Pulmonary artery endothelial cell (primary cell): ENCODE measurements at regions not wholly inside any gene's neighbourhood (a gene's known extent, or its start where the extent isn't known, plus 50 kb on each side); places are given as distances from the start of the nearest gene placed in this dataset.
A peak's percentile ranks its signal among the peaks of the same experiment; 100 is the strongest.
"Not testable (repeated sequence)": the region's sequence is repeated elsewhere in the genome, so short reads cannot be mapped to it uniquely, and the experiment has no call there.

ENCODE experiments used
- DNase-seq: peaks from one replicate; pipeline ENCODE4 v3.0.0-alpha.2; 2011; ENCODE audit warnings: low read depth, low spot score

DNA sequence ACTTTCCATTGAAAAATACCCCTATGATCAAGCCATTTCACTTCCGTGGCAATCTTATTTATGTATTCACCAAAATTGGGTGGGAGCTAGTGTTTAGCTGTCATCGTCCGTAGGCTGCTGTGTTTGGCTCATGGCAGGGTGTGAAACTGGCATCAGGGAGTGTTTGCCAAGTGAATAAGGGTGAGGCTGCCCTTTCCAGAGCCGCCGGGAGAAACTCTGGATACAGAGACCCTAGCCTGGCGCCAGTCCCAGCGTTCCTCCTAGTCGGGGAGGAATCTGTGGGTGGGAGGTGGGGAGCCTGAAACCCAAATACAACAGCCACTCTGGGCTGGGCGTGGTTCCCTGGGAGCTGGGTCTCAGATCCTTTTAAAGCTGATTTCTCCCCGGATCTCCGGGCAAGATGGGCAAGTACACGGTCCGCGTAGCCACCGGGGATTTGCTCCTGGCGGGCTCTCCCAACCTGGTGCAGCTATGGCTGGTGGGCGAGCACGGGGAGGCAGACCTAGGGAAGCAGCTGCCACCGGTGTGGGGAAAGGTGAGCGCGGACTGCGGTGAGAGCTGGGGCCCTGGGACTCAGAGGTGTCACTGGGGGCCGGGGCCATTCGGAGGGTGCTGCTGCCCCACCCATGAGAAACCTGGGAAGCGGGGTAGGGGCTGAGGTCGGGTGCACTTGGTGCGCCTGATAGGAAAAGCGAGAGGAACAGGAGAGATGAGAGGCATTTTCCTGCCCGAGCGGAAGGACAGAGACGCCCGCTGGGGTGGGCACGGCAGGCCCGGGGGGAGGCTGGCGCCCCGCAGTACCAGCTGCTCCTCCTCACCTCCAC is 62.1 kb upstream of the TEKT1 start:
- DNase-seq, result no peak

DNA sequence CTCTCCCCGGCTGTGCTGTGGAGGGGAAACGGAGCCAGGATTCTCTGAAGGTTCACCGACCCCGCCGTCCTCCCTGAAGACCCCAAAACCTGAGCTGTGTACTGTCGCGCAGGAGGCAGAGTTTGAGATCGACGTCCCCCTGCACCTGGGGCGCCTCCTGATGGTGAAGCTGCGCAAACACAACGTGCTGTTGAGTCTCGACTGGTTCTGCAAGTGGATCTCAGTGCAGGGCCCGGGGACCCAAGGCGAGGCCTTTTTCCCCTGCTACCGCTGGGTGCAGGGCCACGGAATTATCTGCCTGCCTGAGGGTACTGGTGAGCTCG is 62.6 kb upstream of the TEKT1 start:
- DNase-seq, result no peak

DNA sequence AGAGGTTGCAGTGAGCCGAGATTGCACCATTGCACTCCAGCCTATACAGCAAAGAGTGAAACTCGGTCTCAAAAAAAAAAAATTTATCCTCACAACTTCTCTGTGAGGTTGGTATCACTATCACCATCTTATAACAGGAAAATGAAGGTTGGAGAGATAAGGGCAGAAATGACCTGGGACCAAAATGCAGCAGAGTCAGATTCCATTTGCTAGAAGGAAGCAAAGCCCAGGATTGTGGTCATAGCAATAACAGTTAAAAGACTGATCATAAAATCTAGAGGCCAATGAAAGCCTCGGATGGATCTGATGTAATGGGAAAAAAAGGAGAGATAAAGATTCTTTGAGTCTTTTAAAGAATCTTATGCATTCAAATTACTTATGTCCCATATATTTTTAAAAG is 69.6 kb upstream of the TEKT1 start:
- DNase-seq, result no peak

DNA sequence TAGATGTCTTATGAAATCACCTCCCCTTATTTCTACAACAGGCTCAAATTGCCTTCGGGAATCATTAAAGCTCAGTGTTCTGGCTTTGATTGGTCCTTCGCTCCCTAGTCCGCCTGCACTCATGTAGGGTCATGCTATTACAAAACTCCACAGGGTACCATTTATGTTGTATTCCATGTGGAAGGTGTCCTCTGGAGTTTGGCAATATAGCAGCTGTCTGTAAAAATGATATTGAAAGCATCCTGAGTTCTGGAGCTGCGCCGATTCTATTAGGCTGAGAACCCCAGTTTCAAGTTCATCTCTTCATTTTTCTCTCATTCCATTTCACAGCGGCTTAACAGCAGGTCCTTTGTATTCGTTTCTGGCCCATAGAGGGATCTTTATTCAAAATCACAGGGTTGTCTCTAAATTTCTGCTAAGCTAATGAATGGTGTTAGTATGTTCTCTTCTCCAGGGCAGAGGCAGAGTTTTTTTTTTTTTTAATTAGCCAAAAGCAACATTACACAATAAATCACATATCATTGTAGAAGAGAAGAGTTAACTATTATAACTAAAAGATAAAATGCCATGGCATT is 71.9 kb upstream of the TEKT1 start:
- no peak for DNase-seq

DNA sequence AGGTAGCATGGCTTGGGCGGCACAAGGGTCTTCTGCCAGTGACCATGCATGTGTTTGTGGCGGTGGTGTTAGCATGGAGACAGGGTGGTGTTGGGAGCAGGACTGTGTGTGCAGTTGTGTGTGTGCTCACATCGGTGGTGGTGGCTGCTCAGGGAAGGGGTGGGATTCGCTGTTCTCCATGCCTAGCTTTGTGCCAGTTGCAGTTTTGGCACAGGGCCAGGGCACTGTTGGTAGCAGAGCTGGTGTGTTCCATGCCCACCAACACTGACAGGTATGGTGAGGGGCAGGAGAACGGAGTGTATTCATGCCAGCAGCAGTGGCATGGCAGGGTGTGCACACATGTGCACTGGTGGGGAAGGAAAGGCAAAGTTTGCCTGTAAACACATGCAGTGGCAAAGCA is 77.3 kb upstream of the TEKT1 start:
- no peak for DNase-seq

DNA sequence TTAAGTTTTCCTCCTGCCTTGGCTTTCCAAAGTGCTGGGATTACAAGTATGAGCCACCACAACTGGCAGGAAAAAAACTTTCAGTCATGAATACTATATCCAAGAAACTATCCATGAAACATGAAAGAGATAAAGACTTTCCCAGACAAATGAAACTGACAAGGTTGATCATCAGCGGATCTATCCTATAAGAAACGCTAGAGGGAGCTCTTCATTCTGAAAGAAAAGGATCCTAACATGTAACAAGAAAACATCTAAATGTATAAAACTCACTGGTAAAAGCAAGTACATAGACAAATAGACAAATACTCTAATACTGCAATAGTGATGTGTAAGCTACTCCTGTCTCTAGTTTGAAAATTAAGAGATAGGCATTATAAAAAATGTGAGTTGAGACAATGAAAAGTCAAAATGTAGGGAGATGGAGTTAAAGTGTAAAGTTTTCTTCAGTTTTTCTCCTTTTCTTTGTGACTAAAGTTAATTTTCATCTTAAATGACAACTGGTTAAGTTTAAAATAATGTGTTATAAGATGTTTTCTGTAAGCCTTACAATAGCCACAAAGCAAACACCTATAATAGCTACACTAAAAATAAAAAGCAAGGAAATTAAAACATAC is 79.6 kb upstream of the TEKT1 start:
- peak; percentile 15 for DNase-seq

DNA sequence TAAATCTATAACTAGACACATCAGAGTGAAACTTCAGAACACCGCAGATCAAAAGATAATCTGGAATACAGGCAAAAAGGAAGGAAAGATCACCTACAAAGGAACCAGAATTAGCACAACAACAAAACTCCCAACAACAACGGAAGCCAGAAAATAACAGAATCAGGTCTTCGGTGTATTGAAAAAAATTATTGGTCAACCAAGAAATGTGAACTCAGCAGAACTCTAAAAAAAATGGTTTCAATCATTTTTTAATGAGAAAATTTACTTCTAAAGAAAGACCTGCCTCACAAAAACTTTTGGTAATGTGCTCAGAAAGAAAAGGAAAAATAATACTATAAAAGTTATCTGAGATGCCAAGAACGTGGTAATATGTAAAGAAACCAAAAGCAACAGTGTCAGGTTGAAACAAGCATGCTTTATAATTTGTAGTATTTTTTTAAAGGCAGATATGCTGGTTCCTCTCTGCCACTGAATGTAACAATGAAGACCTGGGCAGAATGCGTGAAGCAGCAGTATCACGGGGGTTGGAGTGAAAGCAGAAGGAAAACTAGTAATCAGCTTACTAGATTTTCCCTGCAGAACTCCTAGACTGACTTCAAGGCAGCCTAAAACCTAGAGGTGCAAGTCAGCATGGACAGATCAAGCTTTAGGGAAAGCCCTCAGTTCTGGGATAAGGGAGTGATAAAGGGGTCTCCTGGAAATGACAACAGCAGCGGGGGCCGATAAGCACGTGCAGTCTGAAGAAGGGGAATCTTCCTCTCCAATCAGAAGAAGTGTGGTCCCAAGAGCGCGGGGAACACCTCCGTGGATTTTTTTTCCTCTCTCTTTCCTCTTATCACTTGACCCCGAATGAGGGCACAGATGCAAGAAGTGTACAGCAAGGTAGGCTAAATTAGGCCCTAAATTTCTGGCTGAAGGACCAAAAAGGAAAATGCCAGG is 80.9 kb upstream of the TEKT1 start:
- no peak for DNase-seq

DNA sequence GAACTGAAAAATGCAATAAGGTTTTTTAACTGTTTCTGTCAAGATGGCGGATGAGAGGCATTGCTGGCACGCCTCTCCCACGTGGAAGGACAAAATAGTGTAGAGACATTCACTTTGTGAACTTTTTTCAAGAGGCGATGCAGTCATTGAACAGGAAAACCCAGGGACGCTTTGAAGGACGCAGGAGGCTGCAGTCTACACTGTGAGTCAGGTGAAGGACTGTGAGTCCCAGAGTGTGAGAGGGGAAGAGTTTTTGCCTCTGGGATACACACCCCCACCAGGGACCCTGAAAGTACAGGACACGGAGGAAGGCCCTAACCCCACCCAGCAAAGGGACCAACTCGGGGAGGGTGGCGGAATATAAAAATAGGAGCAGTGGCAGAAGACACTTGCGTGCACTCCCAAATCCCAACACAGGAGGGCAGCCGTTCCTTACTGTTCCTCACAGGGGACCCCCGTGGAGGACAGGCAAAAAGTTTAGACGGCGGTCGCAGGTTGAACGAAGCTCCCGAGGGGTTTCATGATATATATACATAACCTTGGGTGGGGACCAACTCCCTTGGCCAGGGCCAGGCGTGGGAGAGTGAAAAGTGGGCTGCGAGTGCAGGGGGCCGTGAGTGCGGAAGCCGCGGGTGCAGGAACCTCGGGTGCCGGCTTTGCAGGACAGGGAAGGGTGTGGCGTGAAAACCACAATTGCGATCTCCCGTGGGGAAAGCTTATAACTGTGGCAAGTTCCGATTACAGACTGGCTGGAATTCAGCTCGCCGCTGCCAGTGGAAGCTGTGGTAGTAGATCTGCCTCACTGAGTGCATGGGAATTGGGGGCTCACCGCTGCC is 82.0 kb upstream of the ALOX12 start:
- DNase-seq, result no peak

DNA sequence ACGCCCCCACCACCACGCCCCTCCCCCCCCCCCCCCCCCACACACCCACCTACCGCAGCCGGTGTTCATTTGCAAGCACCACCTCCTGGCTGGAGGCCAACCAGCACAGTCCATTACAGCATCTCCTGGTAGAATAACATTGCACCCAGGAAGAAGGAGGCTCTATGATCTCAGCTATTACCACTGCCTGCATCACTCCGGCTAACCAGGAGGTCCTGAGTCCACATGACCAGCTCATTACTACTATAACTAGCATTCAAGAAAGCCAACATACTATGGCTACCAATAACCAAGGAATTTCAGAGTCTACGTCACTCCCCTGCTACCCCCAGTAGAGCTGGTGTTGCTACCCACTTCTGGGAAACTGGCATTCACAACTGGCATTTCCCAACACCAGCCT is 81.1 kb upstream of the ALOX12 start:
- DNase-seq, result no peak

DNA sequence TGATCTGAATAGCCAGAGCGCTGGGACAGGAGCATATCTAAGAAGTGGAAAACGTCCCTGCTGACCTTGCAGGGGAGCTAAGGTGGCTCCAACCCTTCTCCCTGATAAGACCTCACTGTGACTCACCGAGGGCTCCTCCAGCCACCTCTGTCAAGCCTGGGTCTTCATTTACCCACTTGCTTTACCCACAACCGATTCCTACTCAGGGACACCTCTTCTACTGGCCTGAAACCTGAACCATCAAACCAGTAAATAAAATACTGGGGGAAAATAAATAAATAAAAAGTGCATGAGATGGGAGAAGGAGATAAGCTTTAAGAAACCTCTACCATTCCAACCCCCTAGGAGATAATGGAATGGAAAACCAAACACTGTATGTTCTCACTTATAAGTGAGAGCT is 80.2 kb upstream of the ALOX12 start:
- DNase-seq, result no peak

DNA sequence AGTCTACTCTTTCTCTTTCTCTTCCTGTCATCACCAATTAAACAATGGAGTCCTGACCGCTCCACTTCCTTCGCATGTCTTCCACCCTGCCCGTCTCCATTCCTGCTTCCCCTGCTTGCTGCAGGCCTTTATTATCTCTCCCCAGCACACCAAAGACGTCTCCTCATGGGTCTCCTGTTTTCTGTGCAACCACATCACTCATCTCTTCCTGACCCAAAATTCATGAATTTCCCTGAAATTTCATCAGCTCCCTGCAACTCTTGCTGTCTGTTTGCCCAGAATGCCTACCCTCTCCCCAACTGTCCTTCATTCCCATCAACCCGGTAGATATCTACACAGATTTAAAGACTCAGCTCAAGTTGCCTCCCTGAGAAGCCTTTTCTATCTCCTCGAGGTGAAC is 76.7 kb upstream of the ALOX12 start:
- DNase-seq, result no peak

DNA sequence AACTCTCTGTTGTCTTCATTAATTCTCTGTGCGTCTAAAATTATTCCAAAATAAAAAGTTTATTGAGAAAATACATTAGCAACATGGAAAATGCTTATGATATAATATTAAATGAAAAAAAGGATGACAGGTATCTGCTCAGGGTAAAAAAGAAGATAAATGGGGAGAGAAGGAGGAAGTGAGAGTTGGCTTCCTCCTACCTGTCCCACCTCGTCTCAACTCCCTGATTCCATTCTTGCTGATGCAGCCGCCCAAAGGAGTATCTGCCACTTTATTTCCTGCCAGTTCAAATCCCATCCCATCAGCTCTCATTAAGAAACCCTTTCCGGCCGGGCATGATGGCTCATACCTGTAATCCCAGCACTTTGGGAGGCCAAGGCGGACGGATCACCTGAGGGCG is 72.5 kb upstream of the ALOX12 start:
- DNase-seq, result no peak

DNA sequence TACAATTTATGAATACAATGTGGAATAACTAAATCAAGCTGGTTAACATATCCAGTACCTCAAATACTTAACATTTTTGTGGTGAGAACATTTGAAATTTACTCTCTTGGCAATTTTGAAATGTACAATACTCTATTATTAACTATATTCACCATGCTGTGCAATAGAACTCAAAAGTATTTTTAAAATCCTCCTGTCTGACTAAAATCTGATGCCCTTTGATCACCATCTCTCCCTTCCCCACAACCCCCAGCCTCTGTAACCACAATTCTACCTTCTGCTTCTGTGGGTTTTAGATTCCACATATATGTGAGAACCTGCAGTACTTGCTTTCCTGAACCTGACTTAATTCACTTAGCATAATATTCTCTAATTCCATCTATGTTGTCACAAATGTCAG is 71.6 kb upstream of the ALOX12 start:
- DNase-seq, result no peak

DNA sequence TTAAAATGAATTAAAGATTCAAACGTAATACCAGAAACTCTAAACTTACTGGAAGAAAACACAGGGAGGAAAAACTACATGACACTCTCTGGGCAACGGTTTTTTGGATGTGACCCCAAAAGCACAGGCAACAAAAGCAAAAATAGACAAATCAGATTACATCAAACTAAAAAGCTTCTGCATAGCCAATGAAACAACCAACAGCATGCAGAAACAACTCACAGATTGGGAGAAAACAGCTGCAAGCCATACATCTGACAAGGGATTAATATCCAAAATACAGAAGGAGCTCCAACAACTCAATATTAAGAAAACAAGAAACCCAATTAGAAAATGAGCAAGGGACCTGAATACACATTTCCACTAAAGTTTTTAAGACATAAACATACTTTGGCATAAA is 69.2 kb upstream of the ALOX12 start:
- DNase-seq, result no peak

DNA sequence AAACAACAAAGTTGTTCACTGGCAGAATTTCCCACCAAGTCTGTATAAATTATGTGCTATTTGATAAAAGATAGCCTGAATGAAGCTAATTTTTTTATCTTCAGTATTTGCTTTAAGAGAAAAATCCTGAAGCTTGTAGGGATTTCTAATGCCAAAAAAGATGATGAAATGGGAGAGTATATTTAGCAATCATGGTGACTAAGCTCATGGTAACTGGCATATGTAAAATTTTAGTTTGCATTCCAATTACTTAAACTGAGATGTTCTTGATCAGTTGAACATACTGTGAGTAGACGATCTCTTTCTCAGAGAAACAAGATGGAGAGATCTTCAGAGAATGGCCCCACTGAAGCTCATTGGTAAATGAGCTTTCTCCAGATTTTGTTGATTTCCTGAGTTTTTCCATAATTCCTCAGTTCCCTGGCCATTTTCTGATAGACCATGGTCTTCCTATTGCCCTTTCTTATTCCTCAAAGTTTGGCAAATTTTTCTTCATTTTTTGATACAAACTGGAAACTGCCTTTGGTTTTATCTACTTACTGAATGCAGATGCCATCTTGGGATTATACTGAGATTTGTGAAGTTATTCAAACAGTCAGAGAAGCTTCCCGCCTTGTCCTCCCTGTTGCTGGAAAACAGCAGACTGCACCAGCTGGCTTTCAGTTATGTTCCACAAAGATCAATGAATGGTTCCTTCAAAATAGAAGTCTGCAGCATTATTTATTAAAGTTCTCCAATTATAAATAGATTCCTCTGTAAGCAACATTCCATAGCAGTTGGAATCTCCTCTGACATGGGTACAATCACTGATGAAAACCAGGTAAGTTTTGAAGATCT is 68.3 kb upstream of the ALOX12 start:
- no peak for DNase-seq

DNA sequence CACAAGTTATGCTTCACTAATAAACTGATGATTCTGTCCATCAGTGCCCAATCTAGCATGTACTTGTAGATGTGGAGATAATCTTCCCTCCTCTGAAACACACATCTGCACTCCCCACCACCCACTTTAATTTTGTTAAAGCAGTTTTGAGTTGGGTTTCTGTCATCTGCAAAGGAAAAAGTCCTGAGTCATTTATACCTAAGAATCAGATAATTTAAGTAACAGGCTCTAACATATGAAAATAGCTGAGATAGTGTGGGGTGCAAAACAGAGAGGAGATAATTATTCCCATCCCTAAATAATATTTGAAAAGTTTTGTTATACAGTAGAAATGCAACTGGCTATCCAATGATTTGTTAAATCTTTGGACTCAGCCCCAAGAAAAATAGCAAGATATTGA is 67.7 kb upstream of the ALOX12 start:
- no peak for DNase-seq

DNA sequence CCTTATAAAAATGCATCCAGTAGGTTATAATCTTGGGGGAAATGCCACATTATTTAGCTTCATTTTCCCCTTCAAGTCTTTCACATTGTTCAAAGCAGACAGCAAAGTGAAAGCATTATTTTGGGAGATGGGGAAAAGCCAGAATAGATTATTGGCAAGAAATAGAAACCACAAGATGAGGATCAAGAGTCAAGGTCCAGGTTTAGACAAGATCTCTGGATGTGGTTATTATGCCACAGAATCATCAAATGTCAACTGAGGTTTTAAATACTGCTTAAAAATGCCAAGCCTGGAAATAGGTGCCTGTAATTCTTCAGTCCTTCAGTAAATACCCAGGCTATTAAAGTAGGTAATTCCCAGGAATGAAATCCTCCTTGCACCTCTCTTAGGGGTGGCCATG is 65.1 kb upstream of the ALOX12 start:
- no peak for DNase-seq

DNA sequence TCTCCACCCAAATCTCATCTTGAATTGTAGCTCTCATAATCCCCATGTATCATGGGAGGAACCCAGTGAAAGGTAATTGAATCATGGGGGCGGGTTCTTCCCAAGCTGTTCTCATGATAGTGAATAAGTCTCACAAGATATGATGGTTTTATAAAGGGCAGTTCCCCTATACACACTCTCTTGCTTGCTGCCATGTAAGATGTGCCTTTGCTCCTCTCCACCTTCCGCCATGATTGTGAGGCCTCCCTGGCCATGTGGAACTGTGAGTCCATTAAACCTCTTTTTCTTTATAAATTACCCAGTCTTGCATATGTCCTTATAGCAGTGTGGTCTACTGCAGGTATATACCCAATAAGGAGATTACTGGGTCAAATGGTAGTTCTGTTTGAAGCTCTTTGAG is 61.3 kb upstream of the ALOX12 start:
- not testable (repeated sequence) for DNase-seq

DNA sequence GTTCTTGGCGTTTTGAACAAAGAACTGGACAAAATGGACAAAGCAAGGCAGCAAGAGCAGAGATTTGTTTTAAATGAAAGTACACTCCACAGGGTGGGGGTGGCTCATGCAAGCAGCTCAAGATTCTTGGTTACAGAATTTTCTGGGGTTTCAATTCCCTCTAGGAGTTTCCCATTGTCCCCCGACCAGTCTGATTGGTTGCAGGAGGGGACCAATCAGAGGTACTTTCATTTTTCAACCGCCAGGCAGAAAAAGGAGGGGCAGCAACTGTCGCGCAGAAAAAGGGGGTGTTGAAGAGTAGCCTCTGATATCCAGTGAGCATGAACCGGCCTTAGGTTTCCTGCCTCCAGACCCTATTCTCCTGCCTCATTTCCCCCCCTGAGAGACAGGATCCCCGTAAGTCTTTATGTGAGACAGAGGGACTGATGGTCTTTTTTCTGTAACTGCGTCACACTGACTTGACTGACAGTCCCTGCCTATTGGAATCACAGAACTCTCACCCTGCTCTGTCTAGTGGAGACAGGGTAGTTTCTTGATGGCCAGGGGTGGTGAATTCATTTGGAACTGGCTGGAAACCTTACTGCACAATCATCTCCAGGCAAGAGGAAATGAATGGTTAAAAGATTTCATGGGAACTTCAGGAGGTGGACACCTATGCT is 59.4 kb upstream of the ALOX12 start:
- DNase-seq, result no peak

DNA sequence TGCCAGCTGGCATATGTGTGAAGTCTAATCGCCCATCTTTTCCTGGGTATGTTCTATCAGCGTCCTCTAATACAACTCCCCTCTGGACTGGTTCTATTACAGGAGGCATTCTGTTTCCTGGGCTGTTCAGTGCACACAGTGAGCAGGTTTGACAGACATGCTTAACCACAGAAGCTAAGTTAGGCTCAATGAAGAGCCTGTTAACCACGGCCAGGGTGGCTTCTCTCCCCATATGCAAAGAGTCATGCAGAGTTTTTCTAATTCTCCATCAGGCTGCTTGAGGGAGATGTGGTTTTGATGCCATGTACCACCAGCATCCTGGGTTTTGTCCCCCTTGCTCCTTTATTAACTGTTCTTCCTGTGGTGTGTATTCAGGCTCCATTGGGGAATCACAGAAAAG is 57.2 kb upstream of the ALOX12 start:
- no peak for DNase-seq
